H9 (cell line): ENCODE measurements at regions not wholly inside any gene's neighbourhood (a gene's known extent, or its start where the extent isn't known, plus 50 kb on each side); places are given as distances from the start of the nearest gene placed in this dataset.

Source experiments
- DNase-seq: peaks from one replicate; pipeline ENCODE4 v3.0.0-alpha.2; 2017
- H2AFZ ChIP-seq: one replicate; pipeline ENCODE4 v1.6.1; 2013; ENCODE audit warnings: mild to moderate bottlenecking, low read length, control low read depth, moderate library complexity
- H2AK5ac ChIP-seq: 2 replicates; pipeline ENCODE4 v1.6.1; 2013; ENCODE audit warnings: low read length, control low read depth, mixed read lengths; ENCODE audit not compliant: insufficient read length
- H2BK120ac ChIP-seq: one replicate; pipeline ENCODE4 v1.6.1; 2013; ENCODE audit warnings: low read depth, mild to moderate bottlenecking, low read length, control low read depth, inconsistent platforms; ENCODE audit not compliant: poor library complexity, severe bottlenecking
- H2BK12ac ChIP-seq: 2 replicates; pipeline ENCODE4 v1.6.1; 2013; ENCODE audit warnings: low read length, control low read depth, mixed read lengths, low read depth; ENCODE audit not compliant: insufficient read length
- H2BK15ac ChIP-seq: 2 replicates; pipeline ENCODE4 v1.6.1; 2013; ENCODE audit warnings: low read depth, low read length, control low read depth
- H2BK20ac ChIP-seq: one replicate; pipeline ENCODE4 v1.6.1; 2013; ENCODE audit warnings: low read depth, mild to moderate bottlenecking, low read length, control low read depth, inconsistent platforms; ENCODE audit not compliant: poor library complexity, severe bottlenecking
- H2BK5ac ChIP-seq: 2 replicates; pipeline ENCODE4 v1.6.1; 2013; ENCODE audit warnings: low read length, control low read depth, mixed read lengths; ENCODE audit not compliant: insufficient read length
- H3K14ac ChIP-seq: 2 replicates; pipeline ENCODE4 v1.6.1; 2013; ENCODE audit warnings: low read length, control low read depth; ENCODE audit not compliant: insufficient read depth
- H3K18ac ChIP-seq: 2 replicates; pipeline ENCODE4 v1.6.1; 2013; ENCODE audit warnings: low read depth, mild to moderate bottlenecking, mixed read lengths, low read length, control low read depth; ENCODE audit not compliant: insufficient read length
- H3K23ac ChIP-seq: 2 replicates; pipeline ENCODE4 v1.6.1; 2013; ENCODE audit warnings: low read length, control low read depth, mixed read lengths, low read depth; ENCODE audit not compliant: insufficient read length
- H3K23me2 ChIP-seq: 2 replicates; pipeline ENCODE4 v1.6.1; 2013; ENCODE audit warnings: low read depth, mild to moderate bottlenecking, mixed read lengths, low read length, control low read depth; ENCODE audit not compliant: insufficient read length, poor library complexity, severe bottlenecking
- H3K27ac ChIP-seq: 2 replicates; pipeline ENCODE4 v1.5.1; 2013; ENCODE audit warnings: low read length, control low read depth, mixed read lengths, low read depth; ENCODE audit not compliant: insufficient read length
- H3K27me3 ChIP-seq: 2 replicates; pipeline ENCODE4 v1.6.1; 2013; ENCODE audit warnings: low read length, control low read depth, inconsistent platforms; ENCODE audit not compliant: insufficient read depth
- H3K4ac ChIP-seq: 2 replicates; pipeline ENCODE4 v1.6.1; 2013; ENCODE audit warnings: low read depth, mild to moderate bottlenecking, control low read depth, inconsistent platforms, low read length, moderate library complexity
- H3K4me1 ChIP-seq: 2 replicates; pipeline ENCODE4 v1.6.1; 2013; ENCODE audit warnings: low read length, control low read depth, inconsistent platforms; ENCODE audit not compliant: insufficient read depth
- H3K4me2 ChIP-seq: 2 replicates; pipeline ENCODE4 v1.6.1; 2013; ENCODE audit warnings: low read length, control low read depth, mixed read lengths; ENCODE audit not compliant: insufficient read length, insufficient read depth
- H3K56ac ChIP-seq: 2 replicates; pipeline ENCODE4 v1.6.1; 2013; ENCODE audit warnings: low read depth, mild to moderate bottlenecking, mixed read lengths, low read length, control low read depth; ENCODE audit not compliant: insufficient read length
- H3K79me1 ChIP-seq: 2 replicates; pipeline ENCODE4 v1.6.1; 2013; ENCODE audit warnings: low read depth, mild to moderate bottlenecking, moderate library complexity, low read length, control low read depth, inconsistent platforms; ENCODE audit not compliant: insufficient read depth, poor library complexity, severe bottlenecking
- H3K79me2 ChIP-seq: 2 replicates; pipeline ENCODE4 v1.6.1; 2013; ENCODE audit warnings: low read length, control low read depth, inconsistent platforms; ENCODE audit not compliant: insufficient read depth
- H3K9ac ChIP-seq: 2 replicates; pipeline ENCODE4 v1.6.1; 2013; ENCODE audit warnings: low read length, control low read depth, mixed read lengths; ENCODE audit not compliant: insufficient read length; ENCODE audit errors: extremely low read depth
- H3K9me3 ChIP-seq: one replicate; pipeline ENCODE4 v1.6.1; 2013; ENCODE audit warnings: low read depth, low read length, inconsistent platforms; ENCODE audit not compliant: control insufficient read depth
- H3T11ph ChIP-seq: one replicate; pipeline ENCODE4 v1.6.1; 2013; ENCODE audit warnings: mild to moderate bottlenecking, low read length, control low read depth, inconsistent platforms
- H4K20me1 ChIP-seq: one replicate; pipeline ENCODE4 v1.6.1; 2013; ENCODE audit not compliant: control insufficient read depth, insufficient read length, insufficient read depth
- H4K5ac ChIP-seq: 2 replicates; pipeline ENCODE4 v1.6.1; 2013; ENCODE audit warnings: low read depth, mild to moderate bottlenecking, mixed read lengths, low read length, control low read depth; ENCODE audit not compliant: insufficient read length
- H4K8ac ChIP-seq: replicated peaks from 2 replicates; pipeline ENCODE4 v1.6.1; 2013; ENCODE audit warnings: low read length, control low read depth, mixed read lengths, low read depth; ENCODE audit not compliant: insufficient read length
- H4K91ac ChIP-seq: 2 replicates; pipeline ENCODE4 v1.6.1; 2013; ENCODE audit warnings: low read depth, mild to moderate bottlenecking, moderate library complexity, mixed read lengths, low read length, control low read depth; ENCODE audit not compliant: insufficient read length
- H3K27ac Mint-ChIP-seq, 3 experiments: 2 replicates in 2 of 3; 3 replicates in 1 of 3; pipeline ENCODE4 v1.8.0; 2020 to 2021; ENCODE audit warnings: mixed read lengths in 3 of 3, mild to moderate bottlenecking in 1 of 3, moderate library complexity in 1 of 3
- H3K27me3 Mint-ChIP-seq: 2 replicates; pipeline ENCODE4 v1.8.0; 2021; ENCODE audit warnings: low read depth, mild to moderate bottlenecking, moderate library complexity, mixed read lengths
- H3K36me3 Mint-ChIP-seq, 3 experiments: 2 replicates in 2 of 3; 3 replicates in 1 of 3; pipeline ENCODE4 v1.8.0; 2020 to 2021; ENCODE audit warnings: low read depth in 3 of 3, mixed read lengths in 3 of 3; ENCODE audit not compliant: insufficient read depth in 1 of 3
- H3K4me1 Mint-ChIP-seq, 2 experiments: 2 replicates each; pipeline ENCODE4 v1.8.0; 2020; ENCODE audit warnings: mixed read lengths in 2 of 2
- H3K4me3 Mint-ChIP-seq, 2 experiments: 2 replicates in 1 of 2; 3 replicates in 1 of 2; pipeline ENCODE4 v1.8.0; 2020 to 2021; ENCODE audit warnings: mild to moderate bottlenecking in 2 of 2, mixed read lengths in 2 of 2, moderate library complexity in 1 of 2
- H3K9me3 Mint-ChIP-seq, 2 experiments: 2 replicates in 1 of 2; 3 replicates in 1 of 2; pipeline ENCODE4 v1.8.0; 2020; ENCODE audit warnings: mild to moderate bottlenecking in 2 of 2, mixed read lengths in 2 of 2, moderate library complexity in 1 of 2
- WGBS: extraction: QIAGEN DNeasy Blood & Tissue Kit; methylation state at CpG from one replicate; pipeline ENCODE4 v1.1.7; 2013; ENCODE audit warnings: missing lambda C conversion rate, low lambda C conversion rate, mixed read lengths; ENCODE audit not compliant: insufficient read length; ENCODE audit errors: extremely low coverage; 5-methylcytosine and 5-hydroxymethylcytosine counted together
- TF ChIP-seq, protein P1 (sequence below): fragments of 200-600 bp; sonication (generic); conservative IDR thresholded peaks from 3 replicates; pipeline ENCODE4 v1.8.0; 2021; ENCODE audit warnings: antibody characterized with exemption, mild to moderate bottlenecking

DNA sequence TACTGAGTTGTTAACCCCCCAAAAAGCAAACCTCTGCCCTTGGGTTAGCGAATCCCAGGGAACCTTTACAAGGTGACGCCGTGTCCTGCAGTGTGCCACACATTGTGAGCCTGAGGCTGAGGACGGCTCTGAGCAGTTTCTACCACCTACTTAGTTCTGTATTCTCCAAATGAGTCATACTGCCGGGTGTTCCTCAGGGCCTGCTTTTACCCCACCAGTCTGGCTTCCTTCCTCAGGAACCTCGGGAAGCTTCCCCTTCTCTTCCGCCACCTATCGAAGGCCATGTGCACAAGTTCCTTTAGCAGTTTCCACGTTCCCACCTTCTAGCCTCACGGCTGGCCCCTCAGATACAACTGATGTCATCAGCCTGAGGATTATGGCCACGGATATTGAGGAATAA is 384.0 kb upstream of the TPM1 start:
- Histone ChIP-seq H3K27ac (no peak overlapping the region), H3K4me2 (no peak overlapping the region), H3K4me1 (no peaks in the 10 kb centered on the region), H2AK5ac (no peak overlapping the region), H4K8ac (no peak overlapping the region), H4K91ac (no peak overlapping the region), H3K79me2 (no peaks in the 10 kb centered on the region), H2AFZ (no peak overlapping the region), H2BK12ac (no peak overlapping the region), H2BK20ac (no peak overlapping the region), H3T11ph (no peak overlapping the region), H3K23me2 (no peaks in the 10 kb centered on the region), H3K18ac (no peak overlapping the region), H3K14ac (no peak overlapping the region), H3K79me1 (no peaks in the 10 kb centered on the region), H3K9ac (no peak overlapping the region), H3K56ac (no peak overlapping the region), H2BK5ac (no peak overlapping the region), H4K20me1 (no peaks in the 10 kb centered on the region), H2BK15ac (no peak overlapping the region), H4K5ac (no peak overlapping the region), H3K9me3 (no peaks in the 10 kb centered on the region), H3K27me3 (no peaks in the 10 kb centered on the region), H3K4ac (no peak overlapping the region), H2BK120ac (no peak overlapping the region), H3K23ac (no peak overlapping the region)
- Mint-ChIP-seq H3K4me1 (no peaks in the 10 kb centered on the region), H3K4me3 (no peak overlapping the region), H3K27me3 (no peaks in the 10 kb centered on the region), H3K9me3 (no peaks in the 10 kb centered on the region), H3K36me3 (peaks cover 0 to 8% (median 6%) of the 10 kb centered on the region in 3 experiments; a peak in 4 of 7 replicates), H3K27ac (no peak overlapping the region)
- DNase-seq = no peak
- WGBS = no CpG with 5 or more reads among the region's 11 CpGs
- TF ChIP-seq, protein P1, sequence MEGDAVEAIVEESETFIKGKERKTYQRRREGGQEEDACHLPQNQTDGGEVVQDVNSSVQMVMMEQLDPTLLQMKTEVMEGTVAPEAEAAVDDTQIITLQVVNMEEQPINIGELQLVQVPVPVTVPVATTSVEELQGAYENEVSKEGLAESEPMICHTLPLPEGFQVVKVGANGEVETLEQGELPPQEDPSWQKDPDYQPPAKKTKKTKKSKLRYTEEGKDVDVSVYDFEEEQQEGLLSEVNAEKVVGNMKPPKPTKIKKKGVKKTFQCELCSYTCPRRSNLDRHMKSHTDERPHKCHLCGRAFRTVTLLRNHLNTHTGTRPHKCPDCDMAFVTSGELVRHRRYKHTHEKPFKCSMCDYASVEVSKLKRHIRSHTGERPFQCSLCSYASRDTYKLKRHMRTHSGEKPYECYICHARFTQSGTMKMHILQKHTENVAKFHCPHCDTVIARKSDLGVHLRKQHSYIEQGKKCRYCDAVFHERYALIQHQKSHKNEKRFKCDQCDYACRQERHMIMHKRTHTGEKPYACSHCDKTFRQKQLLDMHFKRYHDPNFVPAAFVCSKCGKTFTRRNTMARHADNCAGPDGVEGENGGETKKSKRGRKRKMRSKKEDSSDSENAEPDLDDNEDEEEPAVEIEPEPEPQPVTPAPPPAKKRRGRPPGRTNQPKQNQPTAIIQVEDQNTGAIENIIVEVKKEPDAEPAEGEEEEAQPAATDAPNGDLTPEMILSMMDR = no peak
